ENCODE measurements at regions not wholly inside any gene's neighbourhood (a gene's known extent, or its start where the extent isn't known, plus 50 kb on each side); places are given as distances from the start of the nearest gene placed in this dataset.

DNA sequence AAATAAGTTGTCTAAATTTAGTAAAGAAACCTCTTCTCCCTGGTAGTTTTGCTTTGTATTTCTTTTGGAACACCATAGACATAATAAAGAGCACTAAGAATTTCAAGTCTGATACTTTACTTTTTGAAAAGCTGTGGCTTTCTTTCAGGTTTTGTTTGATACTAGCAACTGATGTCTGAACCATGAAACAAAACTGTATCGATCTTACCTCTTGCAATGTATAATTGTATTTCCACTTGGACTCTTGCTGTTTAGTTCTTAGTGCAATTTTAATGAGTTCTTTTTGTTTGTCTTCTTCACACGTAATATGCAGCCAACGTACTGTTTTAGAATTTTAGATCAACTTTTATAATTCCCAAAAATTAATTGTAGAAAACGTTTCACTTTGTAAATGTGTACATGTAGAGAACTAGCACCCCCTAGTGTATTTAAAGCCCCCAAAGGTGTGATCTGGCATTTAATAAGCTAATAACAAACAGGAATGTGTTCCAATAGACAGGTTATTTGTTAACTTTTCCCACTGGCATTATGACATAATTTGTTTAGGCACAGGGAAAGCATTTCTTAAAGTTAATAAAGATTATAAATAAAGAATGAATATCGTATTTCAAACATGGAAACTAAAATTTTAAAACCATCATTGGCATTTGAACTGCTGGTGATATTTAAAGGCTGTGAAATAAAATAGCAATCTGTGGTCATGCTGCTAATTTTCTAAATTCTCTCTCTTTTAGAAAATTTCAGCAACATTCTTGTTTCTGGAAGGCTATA is 289.1 kb upstream of the DNAJC19 start:
- TF ChIP-seq, protein P1, sequence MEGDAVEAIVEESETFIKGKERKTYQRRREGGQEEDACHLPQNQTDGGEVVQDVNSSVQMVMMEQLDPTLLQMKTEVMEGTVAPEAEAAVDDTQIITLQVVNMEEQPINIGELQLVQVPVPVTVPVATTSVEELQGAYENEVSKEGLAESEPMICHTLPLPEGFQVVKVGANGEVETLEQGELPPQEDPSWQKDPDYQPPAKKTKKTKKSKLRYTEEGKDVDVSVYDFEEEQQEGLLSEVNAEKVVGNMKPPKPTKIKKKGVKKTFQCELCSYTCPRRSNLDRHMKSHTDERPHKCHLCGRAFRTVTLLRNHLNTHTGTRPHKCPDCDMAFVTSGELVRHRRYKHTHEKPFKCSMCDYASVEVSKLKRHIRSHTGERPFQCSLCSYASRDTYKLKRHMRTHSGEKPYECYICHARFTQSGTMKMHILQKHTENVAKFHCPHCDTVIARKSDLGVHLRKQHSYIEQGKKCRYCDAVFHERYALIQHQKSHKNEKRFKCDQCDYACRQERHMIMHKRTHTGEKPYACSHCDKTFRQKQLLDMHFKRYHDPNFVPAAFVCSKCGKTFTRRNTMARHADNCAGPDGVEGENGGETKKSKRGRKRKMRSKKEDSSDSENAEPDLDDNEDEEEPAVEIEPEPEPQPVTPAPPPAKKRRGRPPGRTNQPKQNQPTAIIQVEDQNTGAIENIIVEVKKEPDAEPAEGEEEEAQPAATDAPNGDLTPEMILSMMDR (IDR thresholded peaks at IDR 0.05; ENCODE audit: unreplicated experiment): no peak
- Mint-ChIP-seq H3K36me3 (ENCODE audit: low read depth, unreplicated experiment) (no peaks in the 10 kb centered on the region), H3K4me3 (ENCODE audit: unreplicated experiment) (no peak overlapping the region), H3K27ac (ENCODE audit: unreplicated experiment) (no peak overlapping the region), H3K9me3 (ENCODE audit: unreplicated experiment) (no peaks in the 10 kb centered on the region), H3K27me3 (ENCODE audit: unreplicated experiment) (peaks cover 2% of the 10 kb centered on the region), H3K4me1 (ENCODE audit: unreplicated experiment) (no peaks in the 10 kb centered on the region)
- DNase-seq (ENCODE audit: low spot score): no peak

DNA sequence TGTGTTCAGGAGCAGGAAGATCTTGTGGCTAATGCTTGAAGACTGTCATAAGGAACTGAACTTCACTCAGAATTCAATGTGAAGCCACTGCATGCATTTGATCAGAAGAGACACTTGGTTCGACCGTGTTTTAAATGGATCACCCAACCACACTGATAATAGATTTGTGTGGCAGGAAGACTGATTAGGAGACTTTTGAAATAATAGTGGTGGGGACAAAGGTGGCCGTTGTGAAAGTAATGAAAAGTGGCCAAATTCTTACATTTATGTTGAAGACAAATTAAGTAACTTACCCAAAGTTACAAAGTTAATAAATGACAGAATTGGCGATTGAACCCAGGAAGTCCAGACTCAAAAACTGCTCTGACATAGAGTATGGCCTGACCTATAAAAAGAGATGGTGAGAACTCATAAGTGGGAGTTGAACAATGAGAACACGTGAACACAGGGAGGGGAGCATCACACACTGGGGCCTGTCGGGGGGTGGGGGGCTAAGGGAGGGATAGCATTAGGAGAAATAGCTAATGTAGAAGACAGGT is 286.9 kb upstream of the DNAJC19 start:
- no peaks in the 10 kb centered on the region for H3K36me3 Mint-ChIP-seq (ENCODE audit: low read depth, unreplicated experiment)
- H3K27me3 Mint-ChIP-seq (ENCODE audit: unreplicated experiment): peaks cover 2% of the 10 kb centered on the region
- DNase-seq (ENCODE audit: low spot score): no peak
- H3K4me3 Mint-ChIP-seq (ENCODE audit: unreplicated experiment): no peak overlapping the region
- H3K9me3 Mint-ChIP-seq (ENCODE audit: unreplicated experiment): no peaks in the 10 kb centered on the region
- H3K27ac Mint-ChIP-seq (ENCODE audit: unreplicated experiment): no peak overlapping the region
- TF ChIP-seq, protein P1 (IDR thresholded peaks at IDR 0.05; ENCODE audit: unreplicated experiment): no peak
- H3K4me1 Mint-ChIP-seq (ENCODE audit: unreplicated experiment): no peaks in the 10 kb centered on the region

DNA sequence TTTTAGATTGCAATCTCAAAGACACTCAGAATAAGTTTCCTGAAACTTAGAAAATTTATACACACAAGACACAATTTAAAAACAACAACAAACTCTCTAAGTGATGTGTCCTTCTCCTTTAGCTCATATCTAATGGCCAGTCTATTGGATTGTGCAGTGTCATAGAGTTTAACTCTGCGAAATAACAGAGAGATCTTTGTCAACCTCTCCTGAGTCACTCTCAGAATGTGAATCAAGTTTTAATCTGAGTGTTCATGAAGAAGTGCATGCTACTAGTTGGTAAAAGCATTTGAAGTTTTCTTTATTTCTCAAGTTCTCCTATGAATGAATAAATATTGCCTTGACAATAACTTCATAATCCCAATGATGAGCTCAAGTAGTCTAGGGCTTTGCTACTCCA is 284.5 kb upstream of the DNAJC19 start:
- TF ChIP-seq, protein P1 (IDR thresholded peaks at IDR 0.05; ENCODE audit: unreplicated experiment): no peak
- DNase-seq (ENCODE audit: low spot score): no peak
- peaks cover 2% of the 10 kb centered on the region for H3K27me3 Mint-ChIP-seq (ENCODE audit: unreplicated experiment)
- H3K4me1 Mint-ChIP-seq (ENCODE audit: unreplicated experiment): no peaks in the 10 kb centered on the region
- no peak overlapping the region for H3K4me3 Mint-ChIP-seq (ENCODE audit: unreplicated experiment)
- H3K36me3 Mint-ChIP-seq (ENCODE audit: low read depth, unreplicated experiment): no peaks in the 10 kb centered on the region
- H3K27ac Mint-ChIP-seq (ENCODE audit: unreplicated experiment): no peak overlapping the region
- H3K9me3 Mint-ChIP-seq (ENCODE audit: unreplicated experiment): no peaks in the 10 kb centered on the region

DNA sequence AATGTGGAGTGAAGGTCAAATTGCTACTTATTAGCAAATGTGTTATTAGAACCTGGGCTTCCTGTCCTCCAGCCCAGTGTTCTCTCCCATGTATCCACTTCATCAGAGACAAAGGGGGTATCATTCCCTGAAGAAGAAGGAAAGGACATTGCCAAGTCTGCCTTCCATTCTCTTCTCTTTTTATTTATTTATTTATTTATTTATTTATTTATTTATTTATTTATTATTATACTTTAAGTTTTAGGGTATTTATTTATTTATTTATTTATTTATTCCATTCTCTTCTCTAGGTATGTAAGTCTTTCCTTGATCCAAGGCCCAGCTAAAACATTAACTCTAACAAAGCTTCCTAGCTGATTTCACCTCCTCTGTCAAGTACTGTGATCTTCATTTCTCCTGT is 277.8 kb upstream of the DNAJC19 start:
- TF ChIP-seq, protein P1 (IDR thresholded peaks at IDR 0.05; ENCODE audit: unreplicated experiment): no peak

DNA sequence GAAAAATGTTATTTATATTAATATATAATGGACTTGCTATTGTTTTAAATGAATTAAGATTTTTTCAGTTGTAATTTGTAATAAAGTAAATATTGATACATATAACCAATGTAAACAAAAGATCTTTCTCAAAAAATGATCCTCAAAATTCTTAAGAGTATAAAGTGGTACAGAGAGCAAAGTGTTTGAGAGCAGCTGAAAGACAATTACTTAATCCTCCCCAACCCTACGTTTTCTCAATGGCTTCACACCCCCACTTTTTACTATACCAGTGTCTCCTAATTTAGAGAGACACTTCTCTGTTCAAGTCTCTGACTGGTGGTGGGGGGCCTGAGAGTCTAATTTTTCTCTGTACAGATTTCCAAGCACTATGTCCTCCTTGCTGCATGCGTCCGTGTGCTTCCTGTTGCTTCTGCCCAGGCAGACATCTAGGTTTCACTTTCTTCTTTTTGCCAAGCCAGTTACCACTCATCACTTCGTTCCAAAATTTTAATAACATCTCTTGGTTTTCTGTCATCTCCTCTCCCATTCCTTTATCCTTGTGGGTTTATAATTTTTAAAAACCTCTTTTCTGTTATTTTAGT is 276.3 kb upstream of the DNAJC19 start:
- no peak for DNase-seq (ENCODE audit: low spot score)
- Mint-ChIP-seq H3K4me1 (ENCODE audit: unreplicated experiment) (no peaks in the 10 kb centered on the region), H3K9me3 (ENCODE audit: unreplicated experiment) (no peaks in the 10 kb centered on the region), H3K4me3 (ENCODE audit: unreplicated experiment) (no peak overlapping the region), H3K36me3 (ENCODE audit: low read depth, unreplicated experiment) (no peaks in the 10 kb centered on the region), H3K27me3 (ENCODE audit: unreplicated experiment) (no peaks in the 10 kb centered on the region), H3K27ac (ENCODE audit: unreplicated experiment) (no peak overlapping the region)
- TF ChIP-seq, protein P1 (IDR thresholded peaks at IDR 0.05; ENCODE audit: unreplicated experiment): no peak

More for the DNA sequence above, 277.8 kb upstream of the DNAJC19 start:
- Mint-ChIP-seq H3K27me3 (ENCODE audit: unreplicated experiment) (no peaks in the 10 kb centered on the region), H3K4me3 (ENCODE audit: unreplicated experiment) (no peak overlapping the region), H3K27ac (ENCODE audit: unreplicated experiment) (no peak overlapping the region), H3K4me1 (ENCODE audit: unreplicated experiment) (no peaks in the 10 kb centered on the region), H3K9me3 (ENCODE audit: unreplicated experiment) (no peaks in the 10 kb centered on the region), H3K36me3 (ENCODE audit: low read depth, unreplicated experiment) (no peaks in the 10 kb centered on the region)
- no peak for DNase-seq (ENCODE audit: low spot score)
